Vagina (tissue), 2 donors: ENCODE measurements at regions not wholly inside any gene's neighbourhood (a gene's known extent, or its start where the extent isn't known, plus 50 kb on each side); places are given as distances from the start of the nearest gene placed in this dataset.

Experiments
- CTCF ChIP-seq, 3 experiments: fragments of 450-650 bp in 2 of 3; fragments of 200-600 bp in 1 of 3; sonication (generic) in 1 of 3; IDR thresholded peaks; one replicate each; pipeline ENCODE4 v1.5.1; 2017 to 2019; ENCODE audit warnings: antibody characterized with exemption in 3 of 3, mild to moderate bottlenecking in 2 of 3, moderate library complexity in 2 of 3
- POLR2A ChIP-seq, 2 donors: fragments of 450-650 bp; IDR thresholded peaks; one replicate each; pipeline ENCODE4 v1.6.1; 2017; ENCODE audit warnings: antibody characterized with exemption in 2 of 2, mild to moderate bottlenecking in 2 of 2, moderate library complexity in 2 of 2

- no peak for TF ChIP-seq CTCF (IDR thresholded peaks at IDR 0.05)
- no peak for TF ChIP-seq POLR2A (IDR thresholded peaks at IDR 0.05)
Observed at GRCh38 chr15:95595759-95596158, 734.7 kb upstream of the NR2F2 start.
